Heart right ventricle (tissue), 16 donors: ENCODE measurements at regions not wholly inside any gene's neighbourhood (a gene's known extent, or its start where the extent isn't known, plus 50 kb on each side); places are given as distances from the start of the nearest gene placed in this dataset.

Experiments
- ATAC-seq, 8 donors: fragments of 200-7000 bp; cut with Tn5 transposase; one replicate each; pipeline ENCODE4 v1.9.1; 2020; ENCODE audit warnings: mild to moderate bottlenecking in 8 of 8, moderate library complexity in 8 of 8, moderate number of reproducible peaks in 1 of 8
- DNase-seq, 2 donors: peaks; one replicate each; pipeline ENCODE4 v3.0.0-alpha.2; 2020
- H3K27ac ChIP-seq, 10 donors: fragments of 200-600 bp; sonication (generic) in 2 of 10; one replicate each; pipeline versions ENCODE4 v1.5.0 to v1.8.0; 2020 to 2022; ENCODE audit warnings: mild to moderate bottlenecking in 3 of 10
- H3K27me3 ChIP-seq, 7 donors: fragments of 200-600 bp; one replicate each; pipeline ENCODE4 v1.8.0; 2021 to 2022; ENCODE audit warnings: mild to moderate bottlenecking in 2 of 7
- H3K36me3 ChIP-seq, 9 donors: fragments of 200-600 bp; sonication (generic) in 1 of 9; one replicate each; pipeline versions ENCODE4 v1.5.0 to v1.8.0; 2020 to 2022; ENCODE audit warnings: mild to moderate bottlenecking in 2 of 9
- H3K4me1 ChIP-seq, 9 donors: fragments of 200-600 bp; sonication (generic) in 1 of 9; one replicate each; pipeline versions ENCODE4 v1.5.0 to v1.8.0; 2020 to 2022; ENCODE audit warnings: mild to moderate bottlenecking in 4 of 9
- H3K4me3 ChIP-seq, 10 donors: fragments of 200-600 bp; sonication (generic) in 2 of 10; one replicate each; pipeline versions ENCODE4 v1.5.0 to v1.8.0; 2020 to 2022; ENCODE audit warnings: mild to moderate bottlenecking in 7 of 10, moderate library complexity in 2 of 10
- H3K9me3 ChIP-seq, 11 donors: fragments of 200-600 bp in 10 of 11; sonication (generic) in 2 of 11; one replicate each; pipeline versions ENCODE4 v1.5.0 to v1.8.0; 2013 to 2022; ENCODE audit warnings: mild to moderate bottlenecking in 2 of 11, control low read depth in 1 of 11, moderate library complexity in 1 of 11
- WGBS, 2 donors: extraction: QIAGEN DNeasy Blood & Tissue Kit; methylation state at CpG; one replicate each; pipeline ENCODE4 v1.1.7; 2013; ENCODE audit warnings: inconsistent platforms in 1 of 2; 5-methylcytosine and 5-hydroxymethylcytosine counted together
- intact Hi-C, 10 donors: fragments of 100-400 bp; cut with DNase I; formaldehyde crosslinking; loops; one replicate each; pipeline versions ENCODE4 v1.11.1 to v1.14.2; 2022
- TF ChIP-seq, protein P1 (sequence below), 9 donors: fragments of 200-600 bp; sonication (generic) in 2 of 9; IDR thresholded peaks; one replicate each; pipeline versions ENCODE4 v1.5.0 to v1.8.0; 2021 to 2022; ENCODE audit warnings: antibody characterized with exemption in 9 of 9, mild to moderate bottlenecking in 5 of 9, moderate library complexity in 1 of 9
- donor health status: Arrhythmogenic right ventricular cardiomyopathy.
- donor health status: ischemic (EF 13 %, LVEDD 7.1; RV severe dilation, severe dysfunction).
- donor health status: healthy with polysubstance abuse.
- donor health status: DM: no; HTN: yes; CAD: no.
- donor health status: DM: no; HTN: no; CAD: no.
- donor health status: ischemic (EF 25% LVEDD 6.9; RV normal size, moderate dysfunction).
- donor health status: ischemic (EF 25% LVEDD 5.7; RV mildly dilated, moderate dysfunction).
- donor health status: healthy.
- donor health status: DM: yes; HTN: yes; CAD: no.
- donor health status: Ischemic cardiomyopathy.
- donor health status: ischemic (EF 35%, LVEDD 5.7; RV mildly dilated, moderate dysfunction).
- donor health status: nonischemic (EF 11% LVEDD 7.7; RV severe dilation, severe dysfunction).
- donor health status: DM: yes; HTN: yes; CAD: no.
- donor health status: PGD.
- donor health status: ischemic (EF 29% LVEDD 5.4; RV normal size, mild dysfunction).
- donor health status: nonischemic (EF 23%, LVEDD 6.1; RV moderate dilation, normal function).

DNA sequence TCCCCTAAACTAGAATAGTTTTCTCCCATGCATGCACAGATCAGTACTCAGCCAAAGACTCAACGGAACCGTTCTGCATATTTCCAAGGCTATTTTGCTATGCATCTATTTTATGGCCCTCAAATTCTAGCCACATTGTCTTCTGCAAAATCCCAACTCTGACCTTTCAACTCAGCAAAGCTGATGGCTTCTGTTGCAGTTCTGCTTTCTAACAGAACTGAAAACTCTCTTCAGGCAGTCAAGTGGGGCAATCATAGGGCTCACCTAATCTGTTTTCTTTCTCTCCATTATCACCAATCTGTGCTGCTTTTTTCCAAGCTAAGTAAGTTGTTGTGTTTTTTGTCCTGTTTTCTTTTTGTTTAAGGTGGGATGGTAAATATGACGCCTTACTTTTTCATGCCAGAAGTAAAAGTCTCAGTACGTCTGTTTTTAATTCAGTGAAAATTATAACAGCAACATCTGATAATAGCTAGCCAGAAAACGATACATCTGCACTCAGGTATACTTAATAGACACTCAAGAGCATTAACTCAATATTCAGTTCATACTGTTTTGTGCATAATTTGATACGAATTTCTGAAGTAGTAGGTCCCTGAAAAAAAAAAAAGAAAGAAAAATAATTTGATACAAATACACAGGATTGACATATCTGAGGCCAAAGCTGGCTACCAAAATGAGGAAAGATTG lies 454.3 kb downstream of the TLE1 start:
- H3K4me1 ChIP-seq, result no peaks in the 10 kb centered on the region
- TF ChIP-seq, protein P1, sequence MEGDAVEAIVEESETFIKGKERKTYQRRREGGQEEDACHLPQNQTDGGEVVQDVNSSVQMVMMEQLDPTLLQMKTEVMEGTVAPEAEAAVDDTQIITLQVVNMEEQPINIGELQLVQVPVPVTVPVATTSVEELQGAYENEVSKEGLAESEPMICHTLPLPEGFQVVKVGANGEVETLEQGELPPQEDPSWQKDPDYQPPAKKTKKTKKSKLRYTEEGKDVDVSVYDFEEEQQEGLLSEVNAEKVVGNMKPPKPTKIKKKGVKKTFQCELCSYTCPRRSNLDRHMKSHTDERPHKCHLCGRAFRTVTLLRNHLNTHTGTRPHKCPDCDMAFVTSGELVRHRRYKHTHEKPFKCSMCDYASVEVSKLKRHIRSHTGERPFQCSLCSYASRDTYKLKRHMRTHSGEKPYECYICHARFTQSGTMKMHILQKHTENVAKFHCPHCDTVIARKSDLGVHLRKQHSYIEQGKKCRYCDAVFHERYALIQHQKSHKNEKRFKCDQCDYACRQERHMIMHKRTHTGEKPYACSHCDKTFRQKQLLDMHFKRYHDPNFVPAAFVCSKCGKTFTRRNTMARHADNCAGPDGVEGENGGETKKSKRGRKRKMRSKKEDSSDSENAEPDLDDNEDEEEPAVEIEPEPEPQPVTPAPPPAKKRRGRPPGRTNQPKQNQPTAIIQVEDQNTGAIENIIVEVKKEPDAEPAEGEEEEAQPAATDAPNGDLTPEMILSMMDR (IDR thresholded peaks at IDR 0.05), result no peak
- 74 to 77% methylated on average over 6 of the region's 6 CpGs for WGBS, 2 donors
- ATAC-seq (no peak), DNase-seq (no peak)
- H3K36me3 ChIP-seq, result no peaks in the 10 kb centered on the region
- intact Hi-C loops, result no loop called here
- H3K27ac ChIP-seq, result no peak overlapping the region
- no peak overlapping the region for H3K4me3 ChIP-seq
- H3K9me3 ChIP-seq, result no peaks in the 10 kb centered on the region
- no peaks in the 10 kb centered on the region for H3K27me3 ChIP-seq

DNA sequence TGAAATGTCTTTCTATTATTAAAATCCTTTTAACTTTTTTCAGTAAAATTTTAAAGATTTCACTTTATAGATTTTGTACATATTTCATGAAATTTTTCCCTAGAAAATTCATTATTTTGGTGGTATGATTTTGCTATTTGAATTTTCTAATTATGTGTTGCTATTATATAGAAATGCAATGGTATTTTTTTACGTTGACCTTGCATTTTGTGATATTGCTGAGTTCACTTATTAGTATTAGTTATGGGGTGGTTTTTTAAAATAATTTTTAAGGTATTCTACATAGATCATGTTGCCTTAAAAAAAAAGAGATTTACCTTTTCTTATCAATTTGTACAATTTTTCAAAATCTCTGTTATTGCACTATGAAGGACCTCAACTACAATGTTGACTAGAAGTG lies 458.3 kb downstream of the TLE1 start:
- 0 to 4% methylated on average over 1 of the region's 1 CpG for WGBS, 2 donors
- Histone ChIP-seq H3K27me3 (no peaks in the 10 kb centered on the region), H3K4me3 (no peak overlapping the region), H3K4me1 (no peaks in the 10 kb centered on the region), H3K27ac (no peak overlapping the region), H3K9me3 (no peaks in the 10 kb centered on the region), H3K36me3 (no peaks in the 10 kb centered on the region)
- DNase-seq (no peak), ATAC-seq (no peak)
- TF ChIP-seq, protein P1 (IDR thresholded peaks at IDR 0.05), result no peak
- intact Hi-C loops, result no loop called here

DNA sequence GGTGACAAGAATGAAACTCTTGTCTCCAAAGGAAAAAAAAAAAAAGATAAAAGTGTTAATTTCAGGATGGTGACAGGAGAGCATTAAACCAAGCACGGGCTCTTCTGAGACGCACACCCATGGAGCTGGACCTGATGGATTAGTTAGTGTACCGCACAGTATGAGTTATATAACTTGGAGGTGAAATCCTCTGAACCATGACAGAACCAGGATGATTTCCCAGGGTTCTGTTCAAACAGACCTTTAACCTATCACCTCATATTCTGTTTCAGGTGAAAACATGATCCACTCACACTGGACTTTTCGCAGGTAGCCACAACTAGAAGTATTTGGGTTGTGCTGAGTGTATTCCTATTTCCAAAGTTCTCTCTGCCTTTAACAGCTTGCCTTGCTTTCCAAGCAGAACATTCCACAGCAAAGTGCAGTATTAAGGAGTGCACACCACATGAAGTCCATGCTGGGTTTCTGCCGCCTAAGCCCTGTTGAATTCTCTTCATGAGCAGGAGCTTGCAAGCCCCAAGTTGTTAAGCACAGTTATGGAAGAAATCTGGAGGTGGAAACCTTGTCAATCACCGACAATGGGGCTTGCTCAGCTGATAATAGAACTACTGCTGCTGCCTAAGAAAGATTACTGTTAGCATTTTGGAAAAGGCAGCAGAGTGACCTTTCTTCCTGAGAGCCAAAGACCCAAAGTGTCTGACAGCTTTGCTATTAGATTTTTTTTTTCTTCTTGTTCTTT lies 461.7 kb downstream of the TLE1 start:
- H3K27ac ChIP-seq, result no peak overlapping the region
- TF ChIP-seq, protein P1 (IDR thresholded peaks at IDR 0.05), result no peak
- intact Hi-C loops, result no loop called here
- H3K4me3 ChIP-seq, result no peak overlapping the region
- no peaks in the 10 kb centered on the region for H3K27me3 ChIP-seq
- no peak for DNase-seq
- WGBS, 2 donors, result 73 to 79% methylated on average over 6 of the region's 6 CpGs
- no peaks in the 10 kb centered on the region for H3K36me3 ChIP-seq
- H3K9me3 ChIP-seq, result no peaks in the 10 kb centered on the region
- H3K4me1 ChIP-seq, result peaks cover 0 to 8% (median 0%) of the 10 kb centered on the region in 9 donors
- no peak for ATAC-seq

DNA sequence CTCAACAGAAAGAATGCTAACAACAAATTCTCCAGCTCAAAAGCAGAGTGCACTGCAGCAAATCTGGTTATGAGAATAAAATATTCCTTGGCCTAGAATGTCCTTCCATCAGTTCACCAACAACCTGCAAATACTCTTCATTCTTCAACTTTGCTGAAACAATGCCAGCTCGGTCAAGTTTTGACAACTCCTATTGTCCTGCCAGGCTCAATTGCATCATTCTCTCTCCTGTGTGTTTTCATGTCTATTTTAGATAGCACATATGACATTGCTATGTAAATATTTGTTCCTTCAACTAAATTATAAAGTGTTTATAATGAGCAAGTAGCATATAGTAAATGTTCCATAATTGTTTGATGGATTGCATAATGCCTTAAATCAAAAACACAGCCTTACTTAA lies 463.8 kb downstream of the TLE1 start:
- intact Hi-C loops, result no loop called here

More for the DNA sequence above, 463.8 kb downstream of the TLE1 start:
- Histone ChIP-seq H3K4me1 (peaks cover 0 to 8% (median 0%) of the 10 kb centered on the region in 9 donors), H3K9me3 (no peaks in the 10 kb centered on the region), H3K4me3 (no peak overlapping the region), H3K27ac (no peak overlapping the region), H3K36me3 (no peaks in the 10 kb centered on the region), H3K27me3 (no peaks in the 10 kb centered on the region)
- TF ChIP-seq, protein P1 (IDR thresholded peaks at IDR 0.05), result no peak
- DNase-seq (no peak), ATAC-seq (no peak)
- 68 to 71% methylated on average over 1 of the region's 1 CpG for WGBS, 2 donors
